Mesothelial cell of epicardium (in vitro differentiated cells): ENCODE measurements at regions not wholly inside any gene's neighbourhood (a gene's known extent, or its start where the extent isn't known, plus 50 kb on each side); places are given as distances from the start of the nearest gene placed in this dataset.

Experiments
- DNase-seq, 2 experiments: peaks; one replicate each; pipeline ENCODE4 v3.0.0; 2021; ENCODE audit warnings: low spot score in 2 of 2; ENCODE audit not compliant: unreplicated experiment in 2 of 2
- H3K27ac Mint-ChIP-seq: 2 replicates; pipeline ENCODE4 v1.8.0; 2021; ENCODE audit warnings: mixed read lengths
- H3K27me3 Mint-ChIP-seq: 2 replicates; pipeline ENCODE4 v1.8.0; 2021; ENCODE audit warnings: low read depth, mixed read lengths
- H3K36me3 Mint-ChIP-seq: 2 replicates; pipeline ENCODE4 v1.8.0; 2021; ENCODE audit warnings: mixed read lengths
- H3K4me1 Mint-ChIP-seq: 2 replicates; pipeline ENCODE4 v1.8.0; 2021; ENCODE audit warnings: mixed read lengths
- H3K4me3 Mint-ChIP-seq: 2 replicates; pipeline ENCODE4 v1.8.0; 2021; ENCODE audit warnings: mild to moderate bottlenecking, moderate library complexity, mixed read lengths
- H3K9me3 Mint-ChIP-seq: 2 replicates; pipeline ENCODE4 v1.8.0; 2021; ENCODE audit warnings: mixed read lengths
- TF ChIP-seq, protein P1 (sequence below): fragments of 200-600 bp; sonication (generic); IDR thresholded peaks from one replicate; pipeline ENCODE4 v1.5.0; 2021; ENCODE audit warnings: antibody characterized with exemption; ENCODE audit not compliant: unreplicated experiment

DNA sequence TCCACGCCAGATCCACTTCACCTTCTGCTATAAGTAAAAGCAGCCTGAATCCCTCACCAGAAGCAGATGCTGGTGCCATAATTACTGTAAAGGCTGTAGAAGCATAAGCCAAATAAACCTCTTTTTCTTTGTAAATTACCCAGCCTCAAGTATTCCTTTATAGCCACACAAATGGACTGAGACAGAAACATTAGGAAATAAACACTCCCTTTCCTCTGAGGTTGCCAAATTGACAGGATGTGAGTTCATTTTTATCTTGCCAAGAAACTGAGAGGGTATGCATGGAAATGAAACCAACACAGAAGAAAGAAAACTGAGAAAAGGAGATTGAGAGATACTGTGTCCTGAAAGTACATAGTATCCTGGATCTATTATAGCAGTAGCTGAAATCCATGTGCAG, 481.2 kb downstream of the HAO1 start:
- TF ChIP-seq, protein P1, sequence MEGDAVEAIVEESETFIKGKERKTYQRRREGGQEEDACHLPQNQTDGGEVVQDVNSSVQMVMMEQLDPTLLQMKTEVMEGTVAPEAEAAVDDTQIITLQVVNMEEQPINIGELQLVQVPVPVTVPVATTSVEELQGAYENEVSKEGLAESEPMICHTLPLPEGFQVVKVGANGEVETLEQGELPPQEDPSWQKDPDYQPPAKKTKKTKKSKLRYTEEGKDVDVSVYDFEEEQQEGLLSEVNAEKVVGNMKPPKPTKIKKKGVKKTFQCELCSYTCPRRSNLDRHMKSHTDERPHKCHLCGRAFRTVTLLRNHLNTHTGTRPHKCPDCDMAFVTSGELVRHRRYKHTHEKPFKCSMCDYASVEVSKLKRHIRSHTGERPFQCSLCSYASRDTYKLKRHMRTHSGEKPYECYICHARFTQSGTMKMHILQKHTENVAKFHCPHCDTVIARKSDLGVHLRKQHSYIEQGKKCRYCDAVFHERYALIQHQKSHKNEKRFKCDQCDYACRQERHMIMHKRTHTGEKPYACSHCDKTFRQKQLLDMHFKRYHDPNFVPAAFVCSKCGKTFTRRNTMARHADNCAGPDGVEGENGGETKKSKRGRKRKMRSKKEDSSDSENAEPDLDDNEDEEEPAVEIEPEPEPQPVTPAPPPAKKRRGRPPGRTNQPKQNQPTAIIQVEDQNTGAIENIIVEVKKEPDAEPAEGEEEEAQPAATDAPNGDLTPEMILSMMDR, result no peak
- Mint-ChIP-seq H3K27me3 (peaks cover 13% of the 10 kb centered on the region), H3K9me3 (no peaks in the 10 kb centered on the region), H3K4me3 (no peak overlapping the region), H3K4me1 (peaks cover 4% of the 10 kb centered on the region), H3K36me3 (no peaks in the 10 kb centered on the region), H3K27ac (no peak overlapping the region)
- DNase-seq, result no peak

- no peaks in the 10 kb centered on the region for H3K36me3 Mint-ChIP-seq
- TF ChIP-seq, protein P1, result no peak
- peaks cover 19% of the 10 kb centered on the region for H3K9me3 Mint-ChIP-seq
- DNase-seq, result no peak
- no peak overlapping the region for H3K4me3 Mint-ChIP-seq
- peaks cover 4% of the 10 kb centered on the region for H3K4me1 Mint-ChIP-seq
- H3K27me3 Mint-ChIP-seq, result peaks cover 17% of the 10 kb centered on the region
- H3K27ac Mint-ChIP-seq, result no peak overlapping the region
Measured at GRCh38 chr20:7463290-7463689, 477.0 kb downstream of the HAO1 start.

DNA sequence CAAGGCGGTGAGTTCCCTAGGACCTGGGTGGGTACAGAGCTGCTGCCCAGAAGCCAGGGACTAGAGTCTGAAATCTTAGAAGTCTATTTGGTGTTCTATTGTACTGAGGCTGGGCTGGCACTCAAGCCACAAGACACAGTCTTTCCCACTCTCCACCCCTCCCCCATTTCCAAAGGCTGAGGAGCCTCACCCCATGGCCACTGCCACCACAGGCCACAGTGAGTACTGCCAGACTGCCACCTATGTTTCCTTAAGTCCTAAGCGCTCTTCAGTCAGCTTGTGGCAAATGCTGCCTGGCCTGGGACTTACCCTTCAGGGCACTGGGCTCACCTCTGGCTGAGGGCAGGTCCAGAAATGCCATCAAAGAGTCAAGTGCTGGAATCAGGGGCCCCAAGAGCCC, 469.3 kb downstream of the HAO1 start:
- peaks cover 11% of the 10 kb centered on the region for H3K27me3 Mint-ChIP-seq
- no peaks in the 10 kb centered on the region for H3K4me1 Mint-ChIP-seq

DNA sequence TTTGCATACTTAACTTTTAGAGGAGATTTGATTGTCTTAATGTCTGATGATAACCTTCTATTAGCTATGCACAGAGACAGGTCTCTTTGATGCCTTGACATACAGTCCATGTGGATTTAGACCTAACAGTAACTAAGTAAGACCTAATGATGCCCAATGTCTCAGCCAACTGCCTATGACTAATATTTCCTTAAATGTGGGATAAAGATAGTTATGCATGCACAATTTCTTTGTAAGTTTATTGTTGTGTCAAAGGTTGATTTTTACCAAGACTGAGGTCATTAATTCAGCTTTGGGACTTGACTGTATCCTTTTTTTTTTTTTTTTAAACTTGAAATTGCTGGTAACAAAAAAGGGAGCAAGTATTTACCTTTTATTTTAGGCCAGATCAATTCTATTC, 450.0 kb downstream of the HAO1 start:
- Mint-ChIP-seq H3K9me3 (peaks cover 34% of the 10 kb centered on the region), H3K4me3 (no peak overlapping the region), H3K36me3 (peaks cover 3% of the 10 kb centered on the region), H3K27ac (no peak overlapping the region), H3K27me3 (no peaks in the 10 kb centered on the region), H3K4me1 (no peaks in the 10 kb centered on the region)
- TF ChIP-seq, protein P1, result no peak
- no peak for DNase-seq

More for the DNA sequence above, 469.3 kb downstream of the HAO1 start:
- H3K9me3 Mint-ChIP-seq, result peaks cover 31% of the 10 kb centered on the region
- no peak for DNase-seq
- H3K27ac Mint-ChIP-seq, result no peak overlapping the region
- H3K36me3 Mint-ChIP-seq, result no peaks in the 10 kb centered on the region
- no peak overlapping the region for H3K4me3 Mint-ChIP-seq
- TF ChIP-seq, protein P1, result no peak

DNA sequence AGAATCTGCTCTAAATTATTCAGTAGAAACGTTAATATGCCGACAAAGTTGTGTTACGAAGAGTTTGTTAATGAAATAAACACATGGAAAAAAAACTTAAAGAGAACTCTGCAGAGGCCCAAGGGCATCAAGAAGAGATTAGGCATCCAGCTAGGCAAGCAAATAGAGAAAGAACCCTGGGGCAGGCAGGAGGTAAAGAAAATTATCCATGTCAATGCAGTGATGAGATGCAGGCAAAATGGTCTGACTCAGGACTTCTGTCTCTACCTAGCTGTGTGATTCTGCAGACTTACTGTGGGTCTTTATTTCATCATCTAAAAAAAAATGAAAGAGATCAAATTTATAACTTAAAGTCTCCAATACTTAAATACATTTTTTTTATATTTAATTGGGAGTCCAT, 448.0 kb downstream of the HAO1 start:
- no peak overlapping the region for H3K27ac Mint-ChIP-seq
- H3K4me1 Mint-ChIP-seq, result no peaks in the 10 kb centered on the region
- H3K36me3 Mint-ChIP-seq, result peaks cover 3% of the 10 kb centered on the region
- H3K27me3 Mint-ChIP-seq, result no peaks in the 10 kb centered on the region
- TF ChIP-seq, protein P1, result no peak
- DNase-seq, result no peak
- H3K4me3 Mint-ChIP-seq, result no peak overlapping the region
- H3K9me3 Mint-ChIP-seq, result peaks cover 30% of the 10 kb centered on the region

DNA sequence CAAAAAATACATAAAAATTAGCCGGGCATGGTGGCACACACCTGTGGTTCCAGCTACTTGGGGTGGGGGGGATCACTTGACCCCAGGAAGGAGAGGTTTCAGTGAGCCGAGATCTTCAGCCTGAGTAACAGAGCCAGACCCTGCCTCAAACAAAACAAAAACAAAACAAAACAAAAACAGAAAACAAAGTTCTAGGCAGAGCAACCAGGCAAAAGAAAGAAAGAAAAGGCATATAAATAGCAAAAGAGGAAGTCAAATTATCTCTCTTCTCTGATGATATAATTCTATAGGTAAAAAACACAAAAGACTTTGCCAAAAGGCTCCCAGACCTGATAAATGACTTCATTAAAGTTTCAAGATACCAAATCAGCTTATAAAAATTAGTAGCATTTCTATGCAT, 446.9 kb downstream of the HAO1 start:
- Mint-ChIP-seq H3K36me3 (peaks cover 3% of the 10 kb centered on the region), H3K4me1 (no peaks in the 10 kb centered on the region), H3K9me3 (peaks cover 25% of the 10 kb centered on the region), H3K4me3 (no peak overlapping the region), H3K27me3 (no peaks in the 10 kb centered on the region), H3K27ac (no peak overlapping the region)
- no peak for DNase-seq
- TF ChIP-seq, protein P1, result no peak
